Rectal smooth muscle tissue (tissue), 1 donor: ENCODE measurements at regions not wholly inside any gene's neighbourhood (a gene's known extent, or its start where the extent isn't known, plus 50 kb on each side); places are given as distances from the start of the nearest gene placed in this dataset.

Experiments used
- H3K27ac ChIP-seq: one replicate; pipeline ENCODE4 v1.7.0; 2013; ENCODE audit warnings: low read depth, low read length, inconsistent platforms
- H3K27me3 ChIP-seq: one replicate; pipeline ENCODE4 v1.7.0; 2013; ENCODE audit warnings: low read length; ENCODE audit not compliant: control insufficient read depth, insufficient read depth
- H3K36me3 ChIP-seq: one replicate; pipeline ENCODE4 v1.7.0; 2013; ENCODE audit warnings: low read length; ENCODE audit not compliant: control insufficient read depth, insufficient read depth
- H3K4me1 ChIP-seq: one replicate; pipeline ENCODE4 v1.7.0; 2013; ENCODE audit warnings: low read length; ENCODE audit not compliant: control insufficient read depth, insufficient read depth
- H3K4me3 ChIP-seq: one replicate; pipeline ENCODE4 v1.7.0; 2013; ENCODE audit warnings: low read length
- H3K9ac ChIP-seq: one replicate; pipeline ENCODE4 v1.7.0; 2013; ENCODE audit warnings: low read length

DNA sequence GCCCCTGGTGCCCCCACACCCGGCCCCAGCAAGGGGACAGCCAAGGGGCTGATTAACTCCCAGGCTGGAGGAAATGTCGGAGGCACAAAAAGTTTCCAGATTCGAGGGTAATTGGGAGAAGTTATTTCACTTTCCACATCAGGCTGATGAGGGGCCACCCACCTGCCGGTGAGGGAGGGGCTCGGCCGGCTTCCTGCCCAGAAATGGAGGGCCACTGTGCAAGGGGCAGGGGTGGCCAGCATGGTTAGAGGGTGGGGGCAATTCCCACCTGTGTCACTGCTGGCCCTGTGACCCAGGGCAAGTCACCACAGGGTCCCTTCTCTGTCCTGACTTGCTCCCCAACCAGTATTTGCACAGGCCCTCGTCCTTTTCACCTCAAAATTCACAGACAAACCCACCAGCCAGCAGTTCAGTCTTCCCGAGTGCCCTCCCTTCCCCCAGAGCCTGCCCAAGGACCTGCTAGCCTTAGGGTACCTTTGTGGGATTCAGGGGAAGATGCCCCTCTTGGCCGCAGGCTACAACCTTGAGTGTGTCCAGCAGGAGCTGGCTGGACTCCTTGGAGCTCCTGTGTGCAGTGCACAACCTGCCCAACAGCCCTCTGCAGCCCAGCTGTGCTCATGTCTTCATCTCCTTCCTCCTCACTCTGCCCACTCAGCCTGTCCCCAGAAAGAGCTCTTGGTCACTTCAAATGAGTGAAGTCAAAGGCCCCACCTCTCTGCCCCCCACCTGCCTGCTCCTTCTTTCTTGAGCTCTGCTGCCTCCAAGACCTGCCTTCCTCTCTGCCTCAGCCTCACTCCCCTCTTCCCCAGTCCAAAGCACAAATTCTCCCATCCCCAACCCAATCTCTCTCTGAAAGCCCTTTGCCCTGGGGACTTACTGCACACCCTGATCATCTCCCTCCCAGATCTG, 130.5 kb downstream of the BARX1 start:
- Histone ChIP-seq H3K4me1 (no peaks in the 10 kb centered on the region), H3K4me3 (no peak overlapping the region), H3K27me3 (peaks cover 10% of the 10 kb centered on the region), H3K9ac (no peak overlapping the region), H3K36me3 (no peaks in the 10 kb centered on the region), H3K27ac (no peak overlapping the region)

DNA sequence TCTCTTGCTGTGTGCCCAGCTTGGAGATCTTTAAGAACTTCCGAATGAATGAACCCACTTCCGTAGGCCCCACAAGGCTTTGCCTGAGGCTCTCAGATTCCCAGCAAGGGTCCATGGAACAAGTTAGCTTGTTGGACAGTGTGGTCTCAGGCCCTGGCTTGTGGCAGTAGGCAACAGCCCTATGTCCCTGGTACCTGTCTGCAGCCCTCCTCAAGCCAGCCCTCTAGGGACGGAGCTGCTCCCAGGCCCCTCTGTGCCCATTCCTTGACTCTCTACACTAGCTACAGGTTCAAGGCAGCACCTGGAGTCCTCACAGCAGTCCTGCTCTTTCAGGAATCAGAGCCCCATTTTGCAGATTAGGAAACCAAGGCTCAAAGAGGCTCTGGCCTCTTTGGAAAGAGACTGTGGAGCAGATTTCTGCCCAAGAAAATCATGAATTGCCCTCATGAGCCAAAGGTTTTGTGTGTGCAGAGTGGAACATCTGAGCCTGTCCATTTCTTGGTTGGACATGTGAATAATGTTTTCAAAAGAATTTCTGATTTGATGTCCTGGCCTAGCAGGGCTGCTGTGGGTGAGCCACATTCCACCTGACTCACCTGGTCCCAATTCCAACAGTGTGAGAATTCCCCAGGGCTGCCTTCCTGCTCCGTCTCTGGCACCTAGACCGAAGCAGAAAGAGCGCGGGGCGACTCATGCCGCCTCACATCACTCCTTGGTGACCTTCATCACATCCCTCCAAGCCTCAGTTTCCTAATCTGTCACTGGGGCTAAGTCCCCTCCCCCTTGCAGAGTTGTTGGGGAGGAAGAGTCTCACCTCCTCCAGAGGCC, 131.7 kb downstream of the BARX1 start:
- H3K27ac ChIP-seq: no peak overlapping the region
- no peaks in the 10 kb centered on the region for H3K36me3 ChIP-seq
- H3K9ac ChIP-seq: no peak overlapping the region
- peaks cover 10% of the 10 kb centered on the region for H3K27me3 ChIP-seq
- no peak overlapping the region for H3K4me3 ChIP-seq
- no peaks in the 10 kb centered on the region for H3K4me1 ChIP-seq

DNA sequence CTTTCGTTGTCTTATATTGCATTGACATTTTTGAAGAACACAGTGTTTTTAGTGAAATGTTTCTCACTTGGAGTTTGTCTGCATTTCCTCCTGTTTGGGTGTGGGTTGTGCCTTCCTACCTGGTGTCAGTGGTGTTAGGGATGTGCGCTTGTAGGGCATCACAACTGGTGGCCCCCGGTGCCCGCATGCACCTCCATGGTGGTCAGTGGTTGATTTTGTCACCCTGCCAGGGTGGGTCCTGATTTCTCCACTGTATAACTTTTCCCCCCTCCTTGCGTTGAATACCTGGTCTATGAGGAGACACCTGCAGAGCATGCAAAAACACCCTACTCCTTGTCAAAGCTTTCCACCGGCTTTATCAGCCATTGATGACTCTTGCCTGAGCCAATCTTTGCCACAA, 132.9 kb downstream of the BARX1 start:
- H3K4me3 ChIP-seq: no peak overlapping the region
- H3K27me3 ChIP-seq: peaks cover 9% of the 10 kb centered on the region
- H3K4me1 ChIP-seq: no peaks in the 10 kb centered on the region
- H3K9ac ChIP-seq: no peak overlapping the region
- no peaks in the 10 kb centered on the region for H3K36me3 ChIP-seq
- no peak overlapping the region for H3K27ac ChIP-seq

DNA sequence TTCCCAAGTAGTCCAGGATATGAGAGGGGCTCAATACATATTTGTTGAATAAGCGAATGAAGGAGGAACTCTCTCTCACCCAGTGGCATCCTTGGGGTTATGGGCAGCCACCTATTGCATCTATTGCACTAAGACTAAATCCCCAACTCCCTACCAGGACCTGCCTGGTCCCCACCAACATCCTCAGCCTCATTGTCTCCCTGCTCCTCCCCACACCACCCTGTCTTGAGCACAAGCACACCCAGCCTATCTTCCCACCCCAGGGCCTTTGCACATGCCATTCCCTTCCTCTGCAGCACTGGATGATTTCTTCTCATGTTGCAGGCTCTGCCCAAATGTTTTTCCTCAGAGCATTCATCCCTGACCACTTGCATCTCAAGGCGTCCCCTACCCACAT, 133.8 kb downstream of the BARX1 start:
- Histone ChIP-seq H3K9ac (no peak overlapping the region), H3K36me3 (no peaks in the 10 kb centered on the region), H3K27ac (no peak overlapping the region), H3K4me1 (no peaks in the 10 kb centered on the region), H3K4me3 (no peak overlapping the region), H3K27me3 (peaks cover 4% of the 10 kb centered on the region)

DNA sequence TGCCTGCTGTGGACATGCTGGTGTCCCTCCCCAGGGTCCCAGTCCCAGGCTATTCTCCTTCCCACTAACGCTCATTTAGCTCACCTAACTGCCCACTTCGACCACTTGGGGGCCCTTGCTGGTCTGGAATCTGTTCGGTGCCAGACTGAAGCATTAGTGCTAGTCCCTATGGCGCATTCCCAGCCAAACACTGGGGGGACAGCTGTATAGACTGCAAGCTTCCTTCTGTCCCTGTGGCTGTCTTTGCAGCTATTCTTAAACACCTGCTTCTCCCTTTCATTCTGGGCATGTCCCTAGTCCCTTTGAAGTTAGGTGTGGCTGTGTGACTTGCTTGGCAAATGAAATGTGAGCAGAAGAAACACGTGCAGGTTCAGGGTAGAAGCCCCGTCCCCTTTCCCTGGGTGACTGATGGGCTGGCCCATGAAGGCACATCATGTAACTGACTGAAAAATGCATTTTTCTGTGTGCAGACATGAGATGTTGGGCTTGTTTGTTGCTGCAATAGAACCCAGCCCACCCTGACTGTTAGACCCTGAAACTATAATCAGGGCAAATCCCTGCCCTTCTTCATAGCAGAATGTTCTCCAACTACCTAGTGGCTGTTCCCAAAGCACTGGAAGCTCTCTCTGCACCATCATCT, 134.4 kb downstream of the BARX1 start:
- no peak overlapping the region for H3K9ac ChIP-seq
- H3K4me1 ChIP-seq: no peaks in the 10 kb centered on the region
- no peaks in the 10 kb centered on the region for H3K36me3 ChIP-seq
- peaks cover 4% of the 10 kb centered on the region for H3K27me3 ChIP-seq
- H3K27ac ChIP-seq: no peak overlapping the region
- H3K4me3 ChIP-seq: no peak overlapping the region

DNA sequence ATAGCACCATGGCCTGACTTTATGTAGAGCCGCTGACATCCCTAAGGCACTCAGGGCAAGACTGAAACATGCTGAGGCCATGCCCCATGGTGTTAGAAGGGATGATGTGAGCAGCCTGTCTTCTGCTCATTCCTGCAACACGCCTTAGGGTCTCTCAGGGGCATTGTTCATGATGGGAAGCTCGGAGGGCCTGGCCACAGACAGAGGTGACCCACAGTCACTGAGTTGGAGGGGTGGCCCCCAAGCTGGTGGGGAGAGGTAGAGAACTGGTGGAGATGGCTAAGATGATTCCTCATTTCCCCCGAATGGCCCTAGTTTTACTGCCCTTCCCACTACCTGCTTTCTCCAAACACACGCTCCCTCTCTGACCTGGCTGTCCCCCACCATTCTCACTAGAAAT, 135.2 kb downstream of the BARX1 start:
- H3K27me3 ChIP-seq: peaks cover 4% of the 10 kb centered on the region
- H3K4me1 ChIP-seq: no peaks in the 10 kb centered on the region
- H3K27ac ChIP-seq: no peak overlapping the region
- no peaks in the 10 kb centered on the region for H3K36me3 ChIP-seq
- no peak overlapping the region for H3K9ac ChIP-seq
- H3K4me3 ChIP-seq: no peak overlapping the region

DNA sequence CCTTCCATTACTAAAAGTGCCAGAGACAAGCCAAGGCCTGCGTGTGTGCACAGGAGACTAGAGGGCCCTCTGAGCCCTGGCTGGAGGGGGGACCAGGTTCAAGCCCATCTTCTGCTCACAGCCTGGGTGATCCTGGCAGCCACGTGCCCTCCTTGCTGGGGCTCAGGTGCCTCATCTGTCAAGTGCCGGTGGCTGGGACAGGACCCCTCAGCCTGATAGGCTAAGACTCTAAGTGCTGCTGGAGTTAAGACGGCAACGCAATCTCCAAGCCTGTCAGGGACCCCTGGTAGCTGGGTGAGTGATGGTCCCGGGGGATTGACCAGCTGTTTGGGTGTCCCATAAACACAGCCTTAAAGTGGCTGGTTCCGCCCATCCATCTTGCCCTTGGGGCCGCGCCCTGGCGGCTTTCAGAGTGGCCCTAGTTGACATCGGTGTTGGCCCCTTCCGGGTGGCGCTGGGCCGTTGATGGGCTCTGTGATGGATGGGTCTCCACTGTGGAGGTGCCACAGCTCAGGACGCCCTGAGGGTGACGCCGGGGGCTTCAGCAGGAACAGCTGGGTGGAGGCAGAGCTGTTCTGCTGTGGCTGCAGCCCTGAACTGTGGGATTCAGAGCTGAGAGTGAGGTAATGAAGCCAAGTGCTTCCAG, 136.2 kb downstream of the BARX1 start:
- Histone ChIP-seq H3K27me3 (peaks cover 4% of the 10 kb centered on the region), H3K4me1 (no peaks in the 10 kb centered on the region), H3K9ac (no peak overlapping the region), H3K27ac (no peak overlapping the region), H3K36me3 (no peaks in the 10 kb centered on the region), H3K4me3 (no peak overlapping the region)

DNA sequence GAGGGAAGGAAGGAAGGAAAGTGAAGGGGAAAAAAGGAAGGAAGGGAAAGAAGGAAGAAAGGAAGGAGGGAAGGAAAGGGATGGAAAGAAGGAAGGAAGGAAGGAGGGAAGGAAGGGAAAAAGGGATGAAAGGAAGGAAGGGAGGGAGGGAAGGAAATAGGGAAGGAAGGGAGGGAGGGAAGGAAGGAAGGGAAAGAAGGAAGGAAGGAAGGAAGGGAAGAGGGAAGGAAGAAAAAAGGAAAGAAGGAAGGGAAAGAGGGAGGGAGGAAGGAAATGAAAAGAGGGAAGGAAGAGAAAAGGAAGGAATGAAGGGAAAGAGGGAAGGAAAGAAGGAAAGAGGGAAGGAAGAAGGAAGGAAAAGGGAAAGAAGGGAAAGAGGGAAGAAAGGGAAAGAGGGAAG, 136.9 kb downstream of the BARX1 start:
- H3K4me3 ChIP-seq: no peak overlapping the region
- H3K9ac ChIP-seq: no peak overlapping the region
- no peak overlapping the region for H3K27ac ChIP-seq
- no peaks in the 10 kb centered on the region for H3K4me1 ChIP-seq
- H3K27me3 ChIP-seq: peaks cover 4% of the 10 kb centered on the region
- no peaks in the 10 kb centered on the region for H3K36me3 ChIP-seq

DNA sequence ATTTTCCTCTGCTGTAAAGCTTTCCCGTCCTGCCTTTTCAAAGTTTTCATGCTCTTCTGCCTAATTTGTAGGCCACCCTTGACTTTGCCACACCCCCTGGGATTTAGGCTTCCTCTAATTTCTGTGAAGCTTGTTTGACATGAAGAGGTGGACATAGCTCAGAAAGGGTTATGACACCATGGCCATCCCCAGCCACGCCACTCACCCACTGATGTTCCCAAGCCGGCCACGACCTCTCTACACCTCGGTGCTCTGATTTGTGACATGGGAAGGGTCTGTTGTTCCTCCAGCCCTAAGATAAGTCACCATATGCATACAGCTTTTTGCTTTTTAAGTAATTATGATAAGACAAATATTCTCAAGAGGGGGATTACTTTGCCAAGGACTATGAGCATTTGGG, 139.5 kb downstream of the BARX1 start:
- peaks cover under 1% of the 10 kb centered on the region for H3K27me3 ChIP-seq
- no peak overlapping the region for H3K27ac ChIP-seq
- H3K36me3 ChIP-seq: no peaks in the 10 kb centered on the region
- H3K9ac ChIP-seq: no peak overlapping the region
- no peaks in the 10 kb centered on the region for H3K4me1 ChIP-seq
- H3K4me3 ChIP-seq: no peak overlapping the region

DNA sequence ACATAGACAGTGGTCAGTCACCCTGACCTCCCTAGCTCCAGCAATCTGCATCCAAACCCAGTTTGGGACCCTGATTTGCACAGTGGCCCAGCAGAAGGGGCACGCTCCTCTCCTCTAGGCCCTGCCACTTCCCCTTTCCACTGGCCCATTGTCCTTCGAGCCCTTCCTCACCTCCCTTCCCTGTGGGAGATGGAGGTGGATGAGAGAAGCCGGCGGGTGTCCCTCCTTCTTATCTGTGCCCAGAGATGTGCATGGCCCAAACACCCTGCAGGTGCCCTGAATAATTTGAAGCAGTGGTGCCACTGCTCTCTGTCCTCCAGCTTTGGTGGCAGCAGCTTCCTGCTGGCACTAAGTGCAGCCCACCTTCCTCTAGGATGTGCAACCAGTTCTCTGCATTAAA, 140.0 kb downstream of the BARX1 start:
- no peak overlapping the region for H3K4me3 ChIP-seq
- H3K27ac ChIP-seq: no peak overlapping the region
- no peaks in the 10 kb centered on the region for H3K36me3 ChIP-seq
- no peaks in the 10 kb centered on the region for H3K4me1 ChIP-seq
- no peak overlapping the region for H3K9ac ChIP-seq
- H3K27me3 ChIP-seq: no peaks in the 10 kb centered on the region

DNA sequence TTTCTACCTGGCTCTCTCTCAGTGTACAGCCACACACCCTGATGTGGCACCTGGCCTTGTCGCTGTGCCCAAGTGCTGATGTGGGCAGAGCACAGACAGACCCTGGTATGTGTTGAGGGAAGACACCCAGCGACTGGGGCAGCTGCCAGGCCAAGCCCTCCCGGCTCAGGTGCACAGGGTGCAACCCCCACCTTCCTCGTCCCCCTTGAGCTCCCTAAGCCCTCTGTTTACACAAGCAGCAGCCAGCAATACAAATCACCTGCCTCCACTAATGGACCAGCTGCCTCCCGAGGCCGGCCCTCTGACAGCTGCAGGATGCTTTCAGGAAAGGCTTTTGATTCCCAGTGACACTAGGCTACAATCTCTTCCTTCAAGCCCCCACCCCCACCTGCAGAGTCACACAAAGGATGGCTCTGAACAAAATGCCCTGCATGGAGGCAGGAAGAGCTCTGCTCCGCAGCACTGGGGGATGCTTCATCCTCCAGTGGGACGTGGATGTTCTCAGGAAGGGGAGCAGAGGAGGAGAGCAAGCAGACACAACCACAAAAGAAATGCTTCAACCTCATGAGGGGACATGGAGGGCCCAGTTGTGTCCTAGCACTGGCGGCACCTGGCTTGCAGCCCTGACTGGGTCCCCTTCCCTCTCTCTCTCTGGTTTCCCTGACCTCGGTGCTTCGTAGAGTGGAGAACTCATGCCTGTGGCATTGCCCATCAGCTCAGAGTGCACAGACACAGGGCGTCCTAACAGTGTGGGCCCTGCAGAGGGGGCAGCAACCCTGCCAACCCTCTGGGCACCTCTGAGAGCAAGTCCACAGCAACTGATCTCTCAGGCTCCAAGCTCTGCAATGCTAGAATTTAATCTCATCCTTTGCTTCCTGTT, 140.8 kb downstream of the BARX1 start:
- Histone ChIP-seq H3K9ac (no peak overlapping the region), H3K4me1 (no peaks in the 10 kb centered on the region), H3K4me3 (no peak overlapping the region), H3K36me3 (no peaks in the 10 kb centered on the region), H3K27ac (no peak overlapping the region), H3K27me3 (no peaks in the 10 kb centered on the region)
